Posterior vena cava (tissue), 2 donors: ENCODE measurements at regions not wholly inside any gene's neighbourhood (a gene's known extent, or its start where the extent isn't known, plus 50 kb on each side); places are given as distances from the start of the nearest gene placed in this dataset.
"Not testable (repeated sequence)": the region's sequence is repeated elsewhere in the genome, so short reads cannot be mapped to it uniquely, and the experiment has no call there.

Experiments used
- DNase-seq: peaks from one replicate; pipeline ENCODE4 v3.0.0-alpha.2; 2020; ENCODE audit warnings: low spot score
- intact Hi-C, 2 donors: fragments of 100-400 bp; cut with DNase I; formaldehyde crosslinking; loops; one replicate each; pipeline versions ENCODE4 v1.14.1 to v1.14.2; 2022 to 2023
- donor health status: DM: yes; HTN: yes; CAD: no.
- donor health status: DM: yes; HTN: yes; CAD: no.

- intact Hi-C loops: loop anchor here in 1 of 2 donors (5.0 kb wide), 1 partner anchor 1209 kb away; no protein-coding TSS in a partner anchor
- DNase-seq: peak; percentile 78
Observed at GRCh38 chr16:85197611-85198566, 85.6 kb upstream of the CIBAR2 start.

- no peak for DNase-seq
- intact Hi-C loops: loop anchor here in 1 of 2 donors (5.0 kb wide), 1 partner anchor 1208 kb away; no protein-coding TSS in a partner anchor
Observed at GRCh38 chr16:85199069-85199725, 86.9 kb upstream of the CIBAR2 start.

GRCh38 chr16:85199880-85200279, 87.6 kb upstream of the CIBAR2 start:
- intact Hi-C loops: loop anchor here in 1 of 2 donors (5.0 kb wide), 1 partner anchor 1207 kb away; no protein-coding TSS in a partner anchor
- no peak for DNase-seq

DNA sequence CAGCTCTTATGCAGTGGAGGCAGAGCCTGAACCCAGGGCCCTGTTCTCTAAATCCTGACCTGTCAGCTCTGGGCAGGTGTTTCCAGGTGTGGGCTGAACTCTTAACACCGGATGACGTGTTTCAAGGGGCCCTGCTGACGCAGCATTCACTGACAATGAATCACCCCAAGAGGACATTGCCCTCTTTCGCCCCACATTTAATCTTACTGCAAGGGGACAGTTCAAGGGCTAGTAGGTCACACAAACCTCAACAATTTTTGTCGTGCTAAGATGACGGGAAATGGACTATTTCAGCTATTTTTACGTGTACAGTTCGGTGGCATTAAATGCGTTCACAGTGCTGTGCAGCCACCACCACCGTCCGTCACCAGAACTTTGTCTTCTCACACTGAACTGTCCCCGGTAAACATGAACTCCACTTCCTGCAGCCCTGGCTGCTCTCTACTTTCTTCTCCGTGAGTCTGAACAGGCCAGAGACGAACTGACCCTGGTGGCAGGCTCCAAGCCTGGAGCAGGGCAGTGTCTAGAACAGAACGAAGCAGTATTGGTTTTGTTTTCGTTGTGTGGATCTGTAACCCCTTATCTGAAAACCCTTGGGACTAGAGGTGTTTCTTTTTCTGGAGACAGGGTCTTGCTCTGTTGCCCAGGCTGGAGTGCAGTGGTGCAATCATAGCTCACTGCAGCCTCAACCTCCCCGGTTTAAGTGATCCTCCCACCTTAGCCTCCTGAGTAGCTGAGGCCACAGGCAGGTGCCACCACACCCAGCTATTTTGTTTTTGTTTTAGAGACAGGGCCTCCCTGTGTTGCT, 88.4 kb upstream of the CIBAR2 start:
- intact Hi-C loops: no loop called here
- DNase-seq: no peak

GRCh38 chr16:85201574-85201973, 89.3 kb upstream of the CIBAR2 start:
- intact Hi-C loops: no loop called here
- DNase-seq: no peak

DNA sequence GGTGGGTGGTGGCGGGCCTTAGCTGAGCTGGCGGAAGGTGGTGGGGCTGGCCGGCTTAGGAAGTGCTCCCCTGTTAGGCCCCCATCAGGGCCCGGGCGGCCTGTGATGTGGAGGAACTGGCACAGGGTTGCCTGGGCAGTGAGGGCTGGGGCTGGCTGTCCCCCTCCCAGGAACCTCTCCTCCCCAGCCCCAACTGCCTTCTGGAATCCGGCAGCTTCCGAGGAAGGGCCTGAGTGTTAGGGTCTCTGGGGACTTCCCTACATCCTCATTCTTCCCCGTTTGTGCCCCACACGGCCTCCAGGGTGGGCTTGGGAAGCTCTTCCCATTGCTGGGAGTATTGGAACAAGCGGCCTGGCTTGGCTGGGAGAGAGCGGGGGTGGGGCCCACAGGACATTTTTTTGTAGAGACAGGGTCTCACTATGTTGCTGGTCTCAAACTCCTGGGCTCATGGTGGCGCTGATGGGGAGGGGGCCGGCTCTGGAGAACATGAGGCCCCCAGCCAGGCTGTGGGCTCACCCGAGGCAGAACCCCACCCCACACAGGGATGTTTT, 89.9 kb upstream of the CIBAR2 start:
- DNase-seq: no peak
- intact Hi-C loops: no loop called here

- intact Hi-C loops: no loop called here
- peak; percentile 94 for DNase-seq
Observed at GRCh38 chr16:85202631-85203461, 90.6 kb upstream of the CIBAR2 start.

GRCh38 chr16:85203462-85203813, 91.2 kb upstream of the CIBAR2 start:
- DNase-seq: no peak
- intact Hi-C loops: no loop called here

GRCh38 chr16:85204242-85205010, 92.2 kb upstream of the CIBAR2 start:
- intact Hi-C loops: no loop called here
- DNase-seq: no peak

- intact Hi-C loops, DNase-seq: not testable (repeated sequence)
Observed at GRCh38 chr16:85205257-85205656, 93.0 kb upstream of the CIBAR2 start.

DNA sequence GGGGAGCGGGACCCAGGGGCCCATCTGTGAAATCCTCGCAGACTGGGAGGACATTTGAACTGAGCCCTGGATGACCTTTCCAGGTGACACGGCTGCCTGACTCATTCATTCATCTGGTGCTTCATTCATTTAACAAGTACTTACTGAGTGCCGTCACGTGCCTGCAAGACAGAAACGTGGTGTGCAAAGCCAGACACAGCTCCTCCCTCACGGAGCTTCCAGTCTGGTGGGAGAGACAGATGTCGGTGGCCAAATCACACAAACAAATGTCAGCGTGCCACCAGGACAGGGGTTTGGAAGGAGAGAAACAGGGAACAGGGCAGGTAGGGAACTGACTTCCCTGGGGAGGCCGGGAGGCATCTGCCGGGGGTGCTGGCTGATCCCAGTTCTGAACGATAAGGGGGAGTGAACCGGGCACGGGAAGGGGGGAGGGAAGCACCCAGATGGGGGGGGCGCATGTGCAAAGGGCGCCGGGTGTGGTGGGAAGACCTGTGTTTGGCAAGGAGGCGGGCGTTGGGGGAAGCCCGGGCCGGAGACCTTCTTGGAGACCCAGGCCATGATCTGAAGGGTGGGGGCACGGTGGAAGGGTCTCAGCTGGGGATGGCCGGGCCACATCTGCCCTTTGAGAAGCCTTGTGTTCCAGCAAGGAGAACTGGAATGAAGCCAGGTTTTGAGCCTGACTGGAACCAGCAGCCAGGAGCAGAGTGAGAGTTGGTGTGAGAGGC, 93.6 kb upstream of the CIBAR2 start:
- peak; percentile 80 for DNase-seq

DNA sequence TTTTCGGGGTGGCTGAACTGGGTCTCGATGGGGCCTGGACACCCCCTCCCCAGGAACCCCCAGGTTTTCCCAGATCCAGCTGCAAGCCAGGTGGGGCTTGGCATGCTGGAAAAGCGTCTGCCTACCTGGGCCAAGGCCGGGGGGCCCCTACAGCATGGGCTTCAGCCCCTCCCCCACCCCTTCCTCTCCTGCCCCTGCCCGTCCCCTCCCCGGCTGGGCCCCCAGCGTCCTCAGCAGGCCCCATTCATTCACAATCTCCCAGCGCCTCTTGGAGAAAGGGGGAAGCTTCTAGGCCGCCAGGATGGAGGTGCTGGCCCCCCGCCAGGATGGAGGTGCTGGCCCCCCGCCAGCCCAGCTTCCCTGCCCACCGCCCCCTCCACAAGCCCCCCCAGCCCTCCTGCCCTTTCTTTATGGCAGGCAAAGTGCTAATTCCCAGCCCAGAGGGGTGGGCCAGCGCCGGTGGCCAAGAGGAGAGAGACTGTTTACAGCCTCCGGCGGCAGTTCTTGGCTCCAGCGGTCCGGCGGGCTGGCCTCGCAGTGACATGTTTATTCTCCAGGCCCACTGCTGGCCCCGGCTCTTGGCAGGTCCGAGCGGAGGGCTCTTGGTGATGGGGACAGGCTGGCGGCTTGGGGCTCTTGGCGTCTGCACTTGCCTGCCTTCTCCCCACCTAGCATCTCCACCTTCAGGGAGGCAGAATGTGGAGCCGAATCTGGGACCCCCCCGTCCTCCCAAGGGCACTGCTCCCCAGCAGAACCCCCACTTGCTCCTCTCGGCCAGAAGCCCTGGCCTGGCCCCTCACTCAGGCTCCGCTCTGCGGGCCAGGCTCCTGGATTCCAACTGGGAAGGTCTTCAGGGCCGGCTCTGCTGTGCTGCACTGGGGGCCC, 94.4 kb upstream of the CIBAR2 start:
- intact Hi-C loops: no loop called here
- peak; percentile 85 for DNase-seq

More for the DNA sequence above, 93.6 kb upstream of the CIBAR2 start:
- intact Hi-C loops: no loop called here

GRCh38 chr16:85207357-85207921, 95.2 kb upstream of the CIBAR2 start:
- intact Hi-C loops: no loop called here
- DNase-seq: no peak

GRCh38 chr16:85208181-85208580, 95.9 kb upstream of the CIBAR2 start:
- no peak for DNase-seq
- intact Hi-C loops: no loop called here

DNA sequence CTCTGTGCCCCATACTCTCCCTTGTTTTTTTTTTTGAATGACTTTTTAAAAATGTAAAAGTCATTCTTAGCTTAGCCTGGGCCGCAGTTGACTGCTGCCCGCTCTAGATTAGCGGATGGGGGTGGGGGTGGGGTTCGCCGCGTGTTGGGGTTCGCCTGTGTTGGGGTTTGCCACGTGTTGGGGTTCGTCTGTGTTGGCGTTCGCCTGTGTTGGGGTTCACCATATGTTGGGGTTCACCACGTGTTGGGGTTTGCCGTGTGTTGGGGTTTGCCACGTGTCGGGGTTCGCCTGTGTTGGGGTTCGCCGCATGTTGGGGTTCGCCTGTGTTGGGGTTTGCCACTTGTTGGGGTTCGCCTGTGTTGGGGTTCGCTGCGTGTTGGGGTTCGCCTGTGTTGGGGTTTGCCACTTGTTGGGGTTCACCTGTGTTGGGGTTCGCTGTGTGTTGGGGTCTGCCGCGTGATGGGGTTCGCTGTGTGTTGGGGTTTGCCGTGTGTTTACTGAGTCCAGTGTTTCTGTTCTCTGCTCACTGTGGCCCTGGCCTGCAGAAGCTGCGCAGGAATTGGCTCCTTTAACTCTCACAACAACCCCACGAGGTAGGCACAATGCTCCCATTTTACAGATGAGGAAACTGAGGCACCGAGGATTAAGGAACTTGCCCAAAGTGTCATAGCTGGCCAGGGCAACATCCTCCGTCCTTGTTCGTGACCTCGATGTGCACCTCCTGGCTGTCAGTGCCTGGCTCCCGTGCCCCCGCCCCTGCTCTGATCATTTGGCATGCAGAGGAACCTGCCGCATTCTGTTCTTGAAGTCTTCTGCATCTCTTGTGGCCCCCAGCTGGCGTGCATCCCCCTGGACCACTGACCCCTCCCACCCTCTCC, 96.6 kb upstream of the CIBAR2 start:
- DNase-seq: no peak
- intact Hi-C loops: no loop called here
